SK-N-SH treated with all-trans-retinoic acid at 6 μM for 48 hours (cell line): ENCODE measurements at regions not wholly inside any gene's neighbourhood (a gene's known extent, or its start where the extent isn't known, plus 50 kb on each side); places are given as distances from the start of the nearest gene placed in this dataset.

Experiments
- ATAC-seq: fragments of 200-7000 bp; cut with Tn5 transposase; 3 replicates; pipeline ENCODE4 v1.9.1; 2020; ENCODE audit warnings: mild to moderate bottlenecking, moderate library complexity
- ARNTL ChIP-seq: fragments of 450-650 bp; formaldehyde crosslinking; IDR thresholded peaks from 2 replicates; pipeline ENCODE4 v1.5.0; 2020; ENCODE audit warnings: low read depth, mild to moderate bottlenecking, moderate library complexity, borderline replicate concordance
- BACH2 ChIP-seq: fragments of 250-450 bp; sonication (Bioruptor Pico); IDR thresholded peaks from 2 replicates; pipeline ENCODE4 v1.9.0; 2021; ENCODE audit warnings: mild to moderate bottlenecking, borderline replicate concordance
- CREB5 ChIP-seq: fragments of 250-450 bp; sonication (Bioruptor Pico); IDR thresholded peaks from 2 replicates; pipeline ENCODE4 v1.5.1; 2020; ENCODE audit warnings: low read depth, mild to moderate bottlenecking, moderate library complexity
- CSRNP3 ChIP-seq: fragments of 250-450 bp; sonication (Bioruptor Pico); IDR thresholded peaks from 2 replicates; pipeline ENCODE4 v1.5.1; 2021; ENCODE audit warnings: mild to moderate bottlenecking, moderate library complexity
- ESRRG ChIP-seq: fragments of 250-450 bp; sonication (Bioruptor Pico); IDR thresholded peaks from 2 replicates; pipeline ENCODE4 v1.6.1; 2021; ENCODE audit warnings: mild to moderate bottlenecking
- GLIS3 ChIP-seq: fragments of 250-450 bp; sonication (Bioruptor Pico); IDR thresholded peaks from 2 replicates; pipeline ENCODE4 v1.5.0; 2020; ENCODE audit warnings: mild to moderate bottlenecking, moderate library complexity
- ISL1 ChIP-seq: fragments of 250-450 bp; sonication (Bioruptor Pico); IDR thresholded peaks from 2 replicates; pipeline ENCODE4 v2.1.2; 2022; ENCODE audit warnings: mild to moderate bottlenecking, moderate library complexity
- OSR1 ChIP-seq: fragments of 250-450 bp; sonication (Bioruptor Pico); IDR thresholded peaks from 2 replicates; pipeline ENCODE4 v1.8.0; 2022; ENCODE audit warnings: moderate library complexity, mild to moderate bottlenecking, inconsistent platforms
- PATZ1 ChIP-seq: fragments of 250-450 bp; sonication (Bioruptor Pico); IDR thresholded peaks from 2 replicates; pipeline ENCODE4 v1.8.0; 2020; ENCODE audit warnings: mild to moderate bottlenecking, moderate library complexity, borderline replicate concordance
- POU6F1 ChIP-seq: fragments of 250-450 bp; sonication (Bioruptor Pico); IDR thresholded peaks from 2 replicates; pipeline ENCODE4 v1.8.0; 2021; ENCODE audit warnings: low read depth, mild to moderate bottlenecking, moderate library complexity, borderline replicate concordance
- PPARA ChIP-seq: fragments of 250-450 bp; sonication (Bioruptor Pico); IDR thresholded peaks from 2 replicates; pipeline ENCODE4 v1.5.0; 2020; ENCODE audit warnings: mild to moderate bottlenecking, borderline replicate concordance
- RARB ChIP-seq: fragments of 250-450 bp; sonication (Bioruptor Pico); IDR thresholded peaks from 2 replicates; pipeline ENCODE4 v1.8.0; 2021; ENCODE audit warnings: mild to moderate bottlenecking, moderate library complexity
- SNAI2 ChIP-seq: fragments of 250-450 bp; sonication (Bioruptor Pico); IDR thresholded peaks from 2 replicates; pipeline ENCODE4 v1.5.0; 2020; ENCODE audit warnings: mild to moderate bottlenecking, moderate library complexity
- TOX ChIP-seq: fragments of 250-450 bp; sonication (Bioruptor Pico); IDR thresholded peaks from 2 replicates; pipeline ENCODE4 v1.8.0; 2021; ENCODE audit warnings: mild to moderate bottlenecking, moderate library complexity, borderline replicate concordance
- TSHZ2 ChIP-seq: fragments of 250-450 bp; sonication (Bioruptor Pico); IDR thresholded peaks from 2 replicates; pipeline ENCODE4 v1.5.0; 2020; ENCODE audit warnings: mild to moderate bottlenecking, moderate library complexity
- ZC3H10 ChIP-seq: fragments of 250-450 bp; sonication (Bioruptor Pico); IDR thresholded peaks from 2 replicates; pipeline ENCODE4 v1.5.1; 2021; ENCODE audit warnings: mild to moderate bottlenecking, moderate library complexity
- ZFP3 ChIP-seq: fragments of 250-450 bp; sonication (Bioruptor Pico); IDR thresholded peaks from 2 replicates; pipeline ENCODE4 v1.5.0; 2020; ENCODE audit warnings: mild to moderate bottlenecking, moderate library complexity
- ZFP30 ChIP-seq: fragments of 450-650 bp; formaldehyde crosslinking; IDR thresholded peaks from 2 replicates; pipeline ENCODE4 v1.5.0; 2022; ENCODE audit warnings: mild to moderate bottlenecking, moderate library complexity
- ZNF565 ChIP-seq: fragments of 450-650 bp; formaldehyde crosslinking; conservative IDR thresholded peaks from 2 replicates; pipeline ENCODE4 v1.5.0; 2020; ENCODE audit warnings: low read depth, mild to moderate bottlenecking, moderate library complexity
- ZNF70 ChIP-seq: fragments of 450-650 bp; formaldehyde crosslinking; IDR thresholded peaks from 2 replicates; pipeline ENCODE4 v1.5.0; 2020; ENCODE audit warnings: mild to moderate bottlenecking, moderate library complexity
- ZNF8 ChIP-seq: fragments of 450-650 bp; formaldehyde crosslinking; IDR thresholded peaks from 2 replicates; pipeline ENCODE4 v1.5.0; 2020; ENCODE audit warnings: mild to moderate bottlenecking, moderate library complexity

GRCh38 chr1:37310064-37310463, 164.3 kb upstream of the ZC3H12A start (continued):
- no peak for TF ChIP-seq CSRNP3 (CRISPR knock-in tag)

GRCh38 chr1:37315371-37315846, 159.0 kb upstream of the ZC3H12A start:
- no peak for ATAC-seq
- TF ChIP-seq POU6F1 (CRISPR knock-in tag): no peak
- TF ChIP-seq PATZ1 (CRISPR knock-in tag): no peak
- no peak for TF ChIP-seq PPARA (CRISPR knock-in tag)
- TF ChIP-seq ESRRG (CRISPR knock-in tag): no peak
- no peak for TF ChIP-seq ZNF8
- no peak for TF ChIP-seq TOX
- no peak for TF ChIP-seq ISL1
- no peak for TF ChIP-seq BACH2
- no peak for TF ChIP-seq ZNF565 (CRISPR knock-in tag)
- no peak for TF ChIP-seq GLIS3 (CRISPR knock-in tag)
- no peak for TF ChIP-seq OSR1 (CRISPR knock-in tag)
- TF ChIP-seq ZNF70 (CRISPR knock-in tag): no peak
- no peak for TF ChIP-seq CREB5 (CRISPR knock-in tag)
- no peak for TF ChIP-seq SNAI2
- no peak for TF ChIP-seq ZFP30

- TF ChIP-seq SNAI2 (no peak), ZC3H10 (CRISPR knock-in tag) (no peak), ZNF565 (CRISPR knock-in tag) (no peak), BACH2 (no peak), ZFP30 (no peak), TOX (no peak), RARB (CRISPR knock-in tag) (no peak), CREB5 (CRISPR knock-in tag) (no peak), ARNTL (CRISPR knock-in tag) (no peak), ZFP3 (CRISPR knock-in tag) (no peak), POU6F1 (CRISPR knock-in tag) (no peak), TSHZ2 (CRISPR knock-in tag) (no peak), OSR1 (CRISPR knock-in tag) (no peak), GLIS3 (CRISPR knock-in tag) (no peak)
- TF ChIP-seq, all 23 proteins: peak for 0
Measured at GRCh38 chr1:37317870-37318467, 156.4 kb upstream of the ZC3H12A start.

More at GRCh38 chr1:37317870-37318467, 156.4 kb upstream of the ZC3H12A start:
- no peak for ATAC-seq
